Progenitor cell of endocrine pancreas (in vitro differentiated cells): ENCODE measurements at regions not wholly inside any gene's neighbourhood (a gene's known extent, or its start where the extent isn't known, plus 50 kb on each side); places are given as distances from the start of the nearest gene placed in this dataset.

Experiments used
- DNase-seq: peaks from one replicate; pipeline ENCODE4 v3.0.0; 2021; ENCODE audit warnings: low spot score; ENCODE audit not compliant: unreplicated experiment
- H3K27ac Mint-ChIP-seq: 2 replicates; pipeline ENCODE4 v1.8.0; 2021; ENCODE audit warnings: mild to moderate bottlenecking, moderate library complexity, mixed read lengths
- H3K27me3 Mint-ChIP-seq: 2 replicates; pipeline ENCODE4 v1.8.0; 2021; ENCODE audit warnings: mixed read lengths
- H3K36me3 Mint-ChIP-seq: 2 replicates; pipeline ENCODE4 v1.8.0; 2022; ENCODE audit warnings: mixed read lengths; ENCODE audit not compliant: insufficient read depth
- H3K4me1 Mint-ChIP-seq: 2 replicates; pipeline ENCODE4 v1.8.0; 2021; ENCODE audit warnings: low read depth, mixed read lengths
- H3K4me3 Mint-ChIP-seq: 2 replicates; pipeline ENCODE4 v1.8.0; 2021; ENCODE audit warnings: low read depth, mild to moderate bottlenecking, moderate library complexity, mixed read lengths
- H3K9me3 Mint-ChIP-seq: 2 replicates; pipeline ENCODE4 v1.8.0; 2021; ENCODE audit warnings: low read depth, mixed read lengths
- TF ChIP-seq, protein P1 (sequence below): fragments of 200-600 bp; sonication (generic); IDR thresholded peaks from one replicate; pipeline ENCODE4 v1.5.0; 2021; ENCODE audit warnings: antibody characterized with exemption, mild to moderate bottlenecking; ENCODE audit not compliant: unreplicated experiment

DNA sequence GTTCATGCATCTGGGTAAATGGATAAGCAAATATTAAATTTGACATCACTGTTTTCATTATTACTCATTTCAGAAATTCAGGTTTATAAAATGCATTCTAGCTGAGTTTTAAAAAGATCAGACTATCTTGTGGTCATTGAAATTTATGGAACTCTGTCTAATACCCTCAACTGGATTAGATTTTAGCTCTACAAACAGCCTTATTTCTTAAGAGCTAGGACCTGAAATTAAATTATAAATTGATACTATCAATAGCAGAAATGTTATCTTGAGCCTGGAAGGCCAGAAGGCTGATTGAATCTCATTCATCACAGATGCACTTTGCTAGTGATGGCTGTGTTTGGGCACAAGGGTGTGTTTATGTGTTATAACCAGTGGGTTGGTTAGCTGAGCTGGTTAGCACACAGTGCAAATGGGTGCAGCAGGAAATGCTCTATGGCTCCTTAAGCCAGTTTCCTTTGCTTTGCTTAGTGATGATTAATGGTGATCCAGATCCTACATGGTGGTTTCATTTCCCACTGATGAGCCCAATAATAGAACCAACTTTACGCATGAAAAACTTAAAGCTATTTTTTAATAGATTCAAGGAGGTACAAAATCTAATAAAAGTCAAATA lies 310.8 kb upstream of the KLF12 start:
- TF ChIP-seq, protein P1, sequence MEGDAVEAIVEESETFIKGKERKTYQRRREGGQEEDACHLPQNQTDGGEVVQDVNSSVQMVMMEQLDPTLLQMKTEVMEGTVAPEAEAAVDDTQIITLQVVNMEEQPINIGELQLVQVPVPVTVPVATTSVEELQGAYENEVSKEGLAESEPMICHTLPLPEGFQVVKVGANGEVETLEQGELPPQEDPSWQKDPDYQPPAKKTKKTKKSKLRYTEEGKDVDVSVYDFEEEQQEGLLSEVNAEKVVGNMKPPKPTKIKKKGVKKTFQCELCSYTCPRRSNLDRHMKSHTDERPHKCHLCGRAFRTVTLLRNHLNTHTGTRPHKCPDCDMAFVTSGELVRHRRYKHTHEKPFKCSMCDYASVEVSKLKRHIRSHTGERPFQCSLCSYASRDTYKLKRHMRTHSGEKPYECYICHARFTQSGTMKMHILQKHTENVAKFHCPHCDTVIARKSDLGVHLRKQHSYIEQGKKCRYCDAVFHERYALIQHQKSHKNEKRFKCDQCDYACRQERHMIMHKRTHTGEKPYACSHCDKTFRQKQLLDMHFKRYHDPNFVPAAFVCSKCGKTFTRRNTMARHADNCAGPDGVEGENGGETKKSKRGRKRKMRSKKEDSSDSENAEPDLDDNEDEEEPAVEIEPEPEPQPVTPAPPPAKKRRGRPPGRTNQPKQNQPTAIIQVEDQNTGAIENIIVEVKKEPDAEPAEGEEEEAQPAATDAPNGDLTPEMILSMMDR: no peak
- Mint-ChIP-seq H3K27ac (no peak overlapping the region), H3K36me3 (no peaks in the 10 kb centered on the region), H3K27me3 (no peaks in the 10 kb centered on the region), H3K4me3 (no peak overlapping the region), H3K9me3 (peaks cover 13% of the 10 kb centered on the region), H3K4me1 (peaks cover 1% of the 10 kb centered on the region)
- no peak for DNase-seq

DNA sequence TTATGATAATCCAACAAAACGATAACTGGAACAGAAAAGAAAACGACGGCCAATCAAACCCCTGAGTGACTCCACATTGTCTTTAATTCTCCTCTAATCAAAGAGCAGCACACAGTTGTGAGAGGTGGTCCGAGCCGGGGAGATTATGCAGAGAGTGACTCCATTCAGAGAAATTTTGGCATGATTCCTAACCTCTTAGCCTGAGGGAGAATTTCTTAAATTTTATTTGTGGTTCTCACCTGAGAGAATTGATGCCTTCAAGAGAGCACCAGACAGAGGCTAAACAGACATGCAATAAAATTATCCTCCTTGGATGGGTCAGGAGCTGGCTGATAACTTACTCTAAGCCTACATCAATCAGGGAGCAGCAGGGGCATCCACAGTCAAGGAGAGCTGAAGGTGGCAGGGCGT lies 310.0 kb upstream of the KLF12 start:
- Mint-ChIP-seq H3K27ac (no peak overlapping the region), H3K27me3 (no peaks in the 10 kb centered on the region), H3K4me3 (no peak overlapping the region), H3K36me3 (no peaks in the 10 kb centered on the region), H3K9me3 (peaks cover 13% of the 10 kb centered on the region), H3K4me1 (peaks cover 1% of the 10 kb centered on the region)
- DNase-seq: no peak
- TF ChIP-seq, protein P1: no peak

DNA sequence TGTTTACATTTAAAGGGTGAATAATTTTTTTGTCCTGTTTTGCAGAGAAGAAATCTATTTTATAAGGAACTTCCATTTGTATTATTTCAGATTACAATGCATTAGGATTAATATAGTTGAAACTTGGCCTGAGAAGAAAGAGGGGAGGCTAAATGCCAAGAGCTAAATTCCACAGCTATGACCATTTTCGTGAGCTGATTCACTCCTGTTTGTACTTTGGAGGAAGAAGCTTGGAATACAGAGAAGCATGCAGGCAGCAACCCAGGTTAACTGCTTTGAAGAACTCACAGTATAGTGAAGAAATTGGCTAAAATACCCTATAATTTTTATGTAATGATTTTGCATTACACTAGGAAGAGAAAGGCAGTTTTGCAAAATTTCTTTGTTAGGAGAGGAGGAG lies 309.4 kb upstream of the KLF12 start:
- no peak overlapping the region for H3K27ac Mint-ChIP-seq
- no peak for DNase-seq
- peaks cover 13% of the 10 kb centered on the region for H3K9me3 Mint-ChIP-seq
- peaks cover 1% of the 10 kb centered on the region for H3K4me1 Mint-ChIP-seq
- no peaks in the 10 kb centered on the region for H3K36me3 Mint-ChIP-seq
- TF ChIP-seq, protein P1: no peak
- H3K27me3 Mint-ChIP-seq: no peaks in the 10 kb centered on the region
- no peak overlapping the region for H3K4me3 Mint-ChIP-seq

DNA sequence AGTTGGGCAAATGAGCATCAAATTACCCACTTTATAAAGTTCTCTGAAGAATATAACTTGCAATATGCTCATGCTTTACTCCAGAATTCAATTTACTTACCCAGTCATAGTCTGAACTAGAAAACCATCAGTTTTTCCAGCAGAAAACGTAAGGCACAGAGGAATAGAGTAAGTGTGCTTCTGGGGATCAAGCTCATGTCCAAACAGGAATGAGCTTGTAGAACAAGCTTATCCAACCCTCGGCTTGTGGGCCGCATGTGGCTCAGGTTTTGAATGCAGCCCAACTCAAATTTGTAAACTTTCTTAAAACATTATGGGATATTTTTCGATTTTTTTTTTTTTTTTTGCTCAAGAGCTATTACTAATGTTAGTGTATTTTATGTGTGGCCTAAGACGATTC lies 308.5 kb upstream of the KLF12 start:
- H3K27me3 Mint-ChIP-seq: no peaks in the 10 kb centered on the region
- H3K4me3 Mint-ChIP-seq: no peak overlapping the region
- H3K4me1 Mint-ChIP-seq: no peaks in the 10 kb centered on the region
- no peak for DNase-seq
- H3K9me3 Mint-ChIP-seq: peaks cover 13% of the 10 kb centered on the region
- TF ChIP-seq, protein P1: no peak
- no peaks in the 10 kb centered on the region for H3K36me3 Mint-ChIP-seq
- no peak overlapping the region for H3K27ac Mint-ChIP-seq

DNA sequence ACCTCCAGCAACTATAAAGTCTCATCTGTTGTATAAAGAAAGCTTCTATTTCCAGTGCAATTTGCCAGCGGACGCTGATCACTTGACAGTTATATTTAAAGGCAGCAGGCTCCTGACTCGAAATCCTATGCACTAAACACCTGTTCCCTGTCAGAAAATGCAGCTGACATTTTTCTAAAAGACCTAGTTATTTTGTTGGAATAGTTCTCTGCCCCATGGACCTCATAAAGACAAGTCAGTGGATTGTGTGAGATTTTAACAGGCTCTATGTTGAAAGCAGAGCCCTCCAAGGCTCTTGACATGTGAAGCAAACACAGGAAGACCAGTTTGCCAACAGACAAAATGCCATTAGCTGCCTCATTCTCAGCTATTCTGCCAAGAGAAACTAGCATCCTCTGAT lies 304.7 kb upstream of the KLF12 start:
- TF ChIP-seq, protein P1: no peak
- Mint-ChIP-seq H3K4me3 (no peak overlapping the region), H3K9me3 (peaks cover 13% of the 10 kb centered on the region), H3K36me3 (no peaks in the 10 kb centered on the region), H3K27me3 (peaks cover 4% of the 10 kb centered on the region), H3K27ac (no peak overlapping the region), H3K4me1 (no peaks in the 10 kb centered on the region)
- DNase-seq: no peak
